ENCODE measurements at regions not wholly inside any gene's neighbourhood (a gene's known extent, or its start where the extent isn't known, plus 50 kb on each side); places are given as distances from the start of the nearest gene placed in this dataset.

DNA sequence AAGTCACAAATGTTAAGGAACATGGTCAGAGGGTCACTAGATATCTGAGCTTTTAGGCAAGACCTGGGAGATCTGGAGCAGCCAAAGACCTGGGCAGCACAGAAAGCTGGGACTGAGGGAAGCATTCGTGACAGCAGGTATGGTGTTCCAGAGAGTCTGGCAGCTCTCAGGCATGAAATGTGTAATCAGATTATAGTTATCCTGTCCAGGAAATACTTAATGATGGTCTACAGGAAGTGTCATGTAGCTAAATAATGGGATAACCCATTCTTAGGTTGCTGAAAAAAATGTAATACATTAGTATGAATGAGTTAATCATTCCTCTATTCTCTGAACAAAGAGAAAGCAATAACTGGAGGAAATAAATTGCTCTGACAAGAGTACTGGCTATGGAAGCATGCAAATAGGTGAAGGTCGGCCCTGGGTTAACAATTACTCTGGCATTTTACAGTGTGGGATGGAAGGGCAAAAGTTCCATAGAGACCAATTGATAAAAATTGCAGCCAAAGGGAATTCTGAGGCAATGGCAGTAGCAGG lies 740.5 kb downstream of the CBLN4 start:
- Histone ChIP-seq H4K20me1 (ENCODE audit: control insufficient read depth, insufficient read depth, insufficient read length) (no peaks in the 10 kb centered on the region), H3K14ac (ENCODE audit: insufficient read depth, low read length) (no peak overlapping the region), H2BK12ac (ENCODE audit: insufficient read length, low read depth, low read length) (no peak overlapping the region), H3K79me2 (ENCODE audit: insufficient read depth, low read length) (no peaks in the 10 kb centered on the region), H2BK5ac (ENCODE audit: insufficient read length, low read length) (no peak overlapping the region), H3K23me2 (ENCODE audit: insufficient read length, low read depth, low read length, poor library complexity, severe bottlenecking) (no peaks in the 10 kb centered on the region), H4K5ac (ENCODE audit: insufficient read length, low read depth, low read length) (no peak overlapping the region), H3K4me1 (ENCODE audit: insufficient read depth, low read length) (no peaks in the 10 kb centered on the region), H3K9ac (ENCODE audit: extremely low read depth, insufficient read length, low read length) (no peak overlapping the region), H3K18ac (ENCODE audit: insufficient read length, low read depth, low read length) (no peak overlapping the region), H3K56ac (ENCODE audit: insufficient read length, low read depth, low read length) (no peak overlapping the region), H2BK15ac (ENCODE audit: low read depth, low read length) (no peak overlapping the region), H2AFZ (ENCODE audit: low read length) (no peak overlapping the region), H3K79me1 (ENCODE audit: insufficient read depth, low read depth, low read length, poor library complexity, severe bottlenecking) (no peaks in the 10 kb centered on the region), H3K23ac (ENCODE audit: insufficient read length, low read depth, low read length) (no peak overlapping the region), H3T11ph (ENCODE audit: low read length) (no peak overlapping the region), H2BK120ac (ENCODE audit: low read depth, low read length, poor library complexity, severe bottlenecking) (no peak overlapping the region), H2BK20ac (ENCODE audit: low read depth, low read length, poor library complexity, severe bottlenecking) (no peak overlapping the region), H2AK5ac (ENCODE audit: insufficient read length, low read length) (no peak overlapping the region), H4K91ac (ENCODE audit: insufficient read length, low read depth, low read length) (no peak overlapping the region), H3K9me3 (ENCODE audit: control insufficient read depth, low read depth, low read length) (no peaks in the 10 kb centered on the region), H3K27ac (ENCODE audit: insufficient read length, low read depth, low read length) (no peak overlapping the region), H3K4me2 (ENCODE audit: insufficient read depth, insufficient read length, low read length) (no peak overlapping the region), H3K4ac (ENCODE audit: low read depth, low read length) (no peak overlapping the region), H4K8ac (replicated peaks; ENCODE audit: insufficient read length, low read depth, low read length) (no peak overlapping the region), H3K27me3 (ENCODE audit: insufficient read depth, low read length) (no peaks in the 10 kb centered on the region)
- no peak for DNase-seq
- TF ChIP-seq CTCF (conservative IDR thresholded peaks at IDR 0.05), result no peak
- Mint-ChIP-seq H3K27ac (no peak overlapping the region), H3K4me3 (no peak overlapping the region), H3K4me1 (peaks cover 7 to 8% of the 10 kb centered on the region in 2 experiments; a peak in 1 of 4 replicates), H3K36me3 (ENCODE audit: insufficient read depth in 1 of 3, low read depth in 3 of 3) (no peaks in the 10 kb centered on the region), H3K27me3 (ENCODE audit: low read depth) (peaks cover 24% of the 10 kb centered on the region), H3K9me3 (no peaks in the 10 kb centered on the region; a peak in 1 of 5 replicates)
- no CpG with 5 or more reads among the region's 2 CpGs for WGBS (ENCODE audit: extremely low coverage, insufficient read length, low lambda C conversion rate)

Measured in H9 (cell line).